Muscle layer of colon (tissue), 2 donors: ENCODE measurements at regions not wholly inside any gene's neighbourhood (a gene's known extent, or its start where the extent isn't known, plus 50 kb on each side); places are given as distances from the start of the nearest gene placed in this dataset.

Experiments
- H3K27ac ChIP-seq: one replicate; pipeline ENCODE4 v1.7.0; 2013; ENCODE audit warnings: low read depth, mild to moderate bottlenecking, low read length, moderate library complexity
- H3K27me3 ChIP-seq, 2 donors: one replicate each; pipeline ENCODE4 v1.7.0; 2013; ENCODE audit warnings: low read length in 2 of 2, mild to moderate bottlenecking in 2 of 2; ENCODE audit not compliant: insufficient read depth in 2 of 2, control insufficient read depth in 1 of 2
- H3K36me3 ChIP-seq: one replicate; pipeline ENCODE4 v1.7.0; 2013; ENCODE audit warnings: mild to moderate bottlenecking, low read length; ENCODE audit not compliant: insufficient read depth
- H3K4me1 ChIP-seq: one replicate; pipeline ENCODE4 v1.7.0; 2013; ENCODE audit warnings: mild to moderate bottlenecking, low read length; ENCODE audit not compliant: insufficient read depth
- H3K4me3 ChIP-seq, 2 donors: one replicate each; pipeline ENCODE4 v1.7.0; 2013; ENCODE audit warnings: low read length in 2 of 2, low read depth in 1 of 2, mild to moderate bottlenecking in 1 of 2, moderate library complexity in 1 of 2
- H3K9ac ChIP-seq: one replicate; pipeline ENCODE4 v1.7.0; 2013; ENCODE audit warnings: low read length
- H3K9me3 ChIP-seq: one replicate; pipeline ENCODE4 v1.7.0; 2013; ENCODE audit warnings: mild to moderate bottlenecking, low read length
- donor health status: abdominal sarcoma.
- donor health status: Adenocarcinoma of cecum.

DNA sequence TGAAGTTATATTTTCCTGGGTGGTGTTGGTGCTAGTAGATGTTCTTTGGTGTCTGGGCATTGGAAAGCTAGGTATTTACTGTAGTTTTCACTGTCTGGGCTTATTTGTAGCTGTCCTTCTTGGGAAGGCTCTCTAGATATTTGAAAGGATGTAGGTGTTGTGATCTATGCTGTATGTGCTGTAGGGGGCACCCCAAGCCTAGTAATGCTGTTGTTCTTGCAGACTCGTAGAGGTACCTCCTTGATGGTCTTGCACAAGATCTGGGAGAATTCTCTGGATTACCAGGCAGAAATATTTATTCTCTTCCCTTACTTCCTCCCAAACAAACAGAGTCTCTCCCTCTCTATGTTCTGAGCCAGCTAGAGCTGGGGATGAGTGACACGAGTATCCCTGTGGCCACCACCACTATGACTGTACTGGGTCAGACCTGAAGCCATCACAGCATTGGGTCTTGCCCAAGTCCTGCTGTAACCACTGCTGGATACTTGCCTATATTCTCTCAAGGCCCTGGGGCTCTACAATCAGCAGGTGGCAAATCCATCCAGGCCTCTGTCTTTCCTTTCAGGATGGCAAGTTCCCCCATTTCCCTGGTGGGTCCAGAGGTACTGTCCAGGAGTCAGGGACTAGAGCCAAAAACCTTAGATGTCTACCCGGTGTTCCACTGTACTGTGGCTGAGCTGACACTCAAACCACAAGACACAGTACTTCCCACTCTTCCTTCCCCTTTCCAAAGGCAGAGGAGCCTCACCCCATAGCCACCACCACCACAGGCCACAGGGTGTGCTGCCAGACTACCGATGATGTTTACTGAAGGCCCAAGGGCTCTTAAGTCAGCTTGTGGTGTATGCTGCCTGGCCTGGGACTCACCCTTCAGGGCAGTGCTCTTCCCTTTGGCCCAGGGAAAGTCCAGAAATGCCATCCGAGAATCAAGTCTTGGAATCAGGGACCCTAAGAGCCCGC lies 195.2 kb upstream of the DPPA4 start:
- no peak overlapping the region for H3K27ac ChIP-seq
- H3K4me1 ChIP-seq, result no peaks in the 10 kb centered on the region
- no peaks in the 10 kb centered on the region for H3K27me3 ChIP-seq
- no peaks in the 10 kb centered on the region for H3K36me3 ChIP-seq
- no peak overlapping the region for H3K4me3 ChIP-seq
- H3K9me3 ChIP-seq, result no peaks in the 10 kb centered on the region
- H3K9ac ChIP-seq, result no peak overlapping the region

DNA sequence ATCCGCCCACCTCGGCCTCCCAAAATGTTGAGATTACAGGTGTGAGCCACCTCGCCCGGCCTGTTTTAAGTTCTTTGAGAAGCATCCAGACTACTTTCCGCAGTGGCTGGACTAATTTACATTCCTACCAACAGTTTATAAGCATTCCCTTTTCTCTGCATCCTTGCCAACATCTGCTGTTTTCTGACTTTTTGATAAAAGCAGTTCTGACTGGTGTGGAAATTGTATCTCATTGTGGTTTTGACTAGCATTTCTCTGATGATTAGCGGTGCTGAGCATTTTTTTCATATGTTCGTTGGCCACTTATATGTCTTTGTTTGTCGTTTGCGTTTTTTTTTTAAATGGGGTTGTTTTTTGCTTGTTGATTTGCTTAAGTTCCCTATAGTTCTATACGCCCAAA lies 208.4 kb upstream of the DPPA4 start:
- H3K9me3 ChIP-seq, result no peaks in the 10 kb centered on the region
- no peaks in the 10 kb centered on the region for H3K4me1 ChIP-seq
- no peak overlapping the region for H3K4me3 ChIP-seq
- H3K36me3 ChIP-seq, result no peaks in the 10 kb centered on the region
- no peak overlapping the region for H3K27ac ChIP-seq
- no peaks in the 10 kb centered on the region for H3K27me3 ChIP-seq
- no peak overlapping the region for H3K9ac ChIP-seq

DNA sequence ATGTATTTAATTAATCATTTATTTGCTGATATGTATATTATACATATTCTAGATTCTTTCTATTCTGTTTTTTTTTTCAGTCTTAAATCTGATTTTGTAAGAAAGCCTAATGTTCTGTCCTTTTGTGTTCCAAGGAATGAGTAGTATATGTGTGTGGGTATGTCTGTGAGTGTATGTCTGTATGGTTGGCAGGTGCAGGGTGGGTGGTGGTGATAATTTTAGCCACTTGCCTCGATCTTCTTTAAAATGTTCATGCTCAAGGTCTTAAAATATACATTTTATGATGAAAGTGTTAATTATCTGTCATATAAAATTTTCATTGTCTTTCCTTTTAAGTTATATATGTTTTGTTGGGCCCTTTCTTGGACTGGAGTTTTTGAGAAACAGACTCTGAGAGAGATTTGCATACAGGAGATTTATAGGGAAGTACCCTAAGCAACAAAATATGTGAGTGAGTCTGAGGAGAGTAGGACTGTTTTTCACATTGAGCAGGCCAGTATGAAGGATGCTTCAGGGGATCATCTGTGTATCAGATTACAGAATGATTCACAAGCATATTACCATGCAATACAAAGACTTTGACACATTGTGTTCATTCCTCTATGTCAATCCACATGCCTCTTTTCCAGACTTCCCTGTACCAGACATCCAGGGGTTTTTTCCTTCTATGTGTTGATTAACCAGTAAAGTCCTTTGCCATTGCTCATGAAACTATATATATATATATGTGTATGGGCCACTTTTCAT lies 211.0 kb upstream of the DPPA4 start:
- H3K27ac ChIP-seq, result no peak overlapping the region
- H3K27me3 ChIP-seq, result no peaks in the 10 kb centered on the region
- H3K4me3 ChIP-seq, result no peak overlapping the region
- no peak overlapping the region for H3K9ac ChIP-seq
- H3K9me3 ChIP-seq, result no peaks in the 10 kb centered on the region
- H3K36me3 ChIP-seq, result no peaks in the 10 kb centered on the region
- H3K4me1 ChIP-seq, result no peaks in the 10 kb centered on the region

DNA sequence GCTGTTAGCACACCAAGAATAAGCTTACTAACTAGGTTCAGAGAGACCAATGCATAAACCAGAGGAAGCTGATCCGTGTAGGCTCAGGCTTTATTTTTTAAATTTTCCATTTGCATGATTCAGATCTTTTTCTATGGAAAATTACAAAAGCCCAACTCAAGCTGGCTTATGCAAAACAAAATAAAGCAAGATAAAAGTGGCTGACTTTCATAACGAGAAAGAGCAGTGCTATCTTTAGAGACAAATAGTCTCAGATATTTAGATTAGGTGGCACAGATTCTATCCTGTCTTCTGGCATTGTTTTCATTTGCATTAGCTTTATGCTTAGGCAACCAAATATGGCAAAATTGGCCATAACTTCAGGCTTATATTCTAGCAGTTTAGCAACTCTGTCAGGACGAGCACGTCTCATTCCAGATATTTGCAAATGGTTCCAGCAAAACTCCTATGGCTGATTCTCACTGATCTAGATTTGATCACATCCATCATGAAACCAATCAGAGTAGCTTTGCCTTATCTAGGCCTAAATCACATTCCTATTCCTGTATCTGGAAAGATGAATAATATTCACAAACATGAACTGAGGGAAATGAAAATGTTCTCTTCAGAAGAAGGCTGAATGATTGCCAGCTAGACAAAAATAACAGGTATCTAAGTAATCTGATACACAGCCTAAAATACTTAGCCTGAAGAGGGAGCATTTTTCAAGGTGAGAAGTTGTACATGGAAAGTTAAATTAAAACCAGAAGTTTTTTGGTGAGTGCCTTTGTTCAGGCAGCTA lies 216.4 kb upstream of the DPPA4 start:
- no peaks in the 10 kb centered on the region for H3K9me3 ChIP-seq
- no peaks in the 10 kb centered on the region for H3K36me3 ChIP-seq
- H3K27me3 ChIP-seq, result no peaks in the 10 kb centered on the region
- no peak overlapping the region for H3K27ac ChIP-seq
- no peak overlapping the region for H3K4me3 ChIP-seq
- H3K4me1 ChIP-seq, result no peaks in the 10 kb centered on the region
- no peak overlapping the region for H3K9ac ChIP-seq

DNA sequence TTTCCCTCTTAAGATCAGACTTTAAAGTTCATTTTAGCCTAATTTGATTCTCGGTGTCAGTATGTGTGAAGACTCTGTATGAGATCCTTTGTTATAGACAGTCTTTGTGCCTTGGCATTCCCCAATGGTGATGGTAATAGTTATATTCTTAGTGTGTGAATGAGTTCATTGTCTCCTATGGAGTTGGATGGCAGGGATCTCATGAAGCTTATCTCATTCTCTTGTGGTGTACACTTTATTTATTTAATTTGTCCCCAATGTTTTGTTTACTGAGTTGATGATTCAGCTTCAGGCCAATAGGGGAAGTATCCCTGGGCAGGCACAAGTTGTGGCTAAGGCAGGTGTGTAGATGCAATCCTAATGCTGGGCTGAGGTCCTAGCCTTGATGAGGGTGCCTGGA lies 222.0 kb upstream of the DPPA4 start:
- Histone ChIP-seq H3K9me3 (no peaks in the 10 kb centered on the region), H3K27ac (no peak overlapping the region), H3K27me3 (no peaks in the 10 kb centered on the region), H3K4me1 (no peaks in the 10 kb centered on the region), H3K9ac (no peak overlapping the region), H3K36me3 (no peaks in the 10 kb centered on the region), H3K4me3 (no peak overlapping the region)

DNA sequence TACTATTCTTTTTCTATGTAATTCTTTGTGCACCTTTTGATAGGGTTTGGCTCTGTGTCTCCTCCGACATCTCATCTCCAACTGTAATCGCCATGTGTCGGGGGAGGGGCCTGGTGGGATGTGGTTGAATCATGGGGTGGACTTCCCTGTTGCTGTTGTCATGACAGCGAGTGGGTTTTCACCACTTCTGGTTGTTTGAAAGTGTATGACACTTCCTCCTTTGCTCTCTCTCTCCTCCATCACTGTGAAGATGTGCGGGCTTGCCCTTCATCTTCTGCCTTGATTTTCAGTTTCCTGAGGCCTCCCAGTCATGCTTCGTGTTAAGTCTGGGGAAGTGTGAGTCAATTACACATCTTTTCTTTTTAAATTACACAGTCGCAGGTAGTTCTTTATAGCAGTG lies 225.8 kb upstream of the DPPA4 start:
- H3K4me1 ChIP-seq, result no peaks in the 10 kb centered on the region
- no peaks in the 10 kb centered on the region for H3K9me3 ChIP-seq
- H3K36me3 ChIP-seq, result no peaks in the 10 kb centered on the region
- H3K4me3 ChIP-seq, result no peak overlapping the region
- no peak overlapping the region for H3K27ac ChIP-seq
- no peaks in the 10 kb centered on the region for H3K27me3 ChIP-seq
- H3K9ac ChIP-seq, result no peak overlapping the region

DNA sequence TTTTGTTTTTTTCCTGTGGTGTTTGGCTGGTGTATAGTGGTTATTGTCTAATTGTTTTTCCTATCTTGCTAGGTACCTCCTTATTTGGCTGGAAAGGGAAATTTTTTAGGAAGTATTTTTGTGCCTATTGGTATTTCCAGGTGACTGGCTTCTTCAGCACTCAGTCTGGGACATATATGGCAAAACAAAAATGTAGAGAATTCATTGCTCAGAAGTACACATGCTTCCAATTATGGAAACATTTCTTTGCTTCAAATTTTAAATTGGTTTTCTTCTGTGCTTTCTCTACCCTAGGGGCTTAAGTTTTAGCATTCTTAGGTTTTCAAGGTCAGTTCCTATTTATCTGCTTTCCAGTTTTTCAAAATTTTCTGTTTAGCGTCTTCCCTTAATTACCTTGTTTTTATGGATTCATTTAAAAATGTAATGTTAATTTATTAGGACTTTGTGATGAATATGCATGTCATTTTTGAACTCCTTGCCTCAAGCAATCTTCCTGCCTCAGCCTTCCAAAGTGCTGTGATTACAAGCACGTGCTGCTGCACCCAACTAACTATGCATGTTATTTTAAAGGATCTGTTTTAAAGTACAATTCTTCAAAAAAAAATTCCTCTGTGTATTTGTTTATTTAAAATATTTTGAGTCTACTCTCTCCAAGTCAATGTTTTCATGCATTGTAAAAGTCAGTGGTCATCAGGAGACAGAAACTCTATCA lies 231.9 kb upstream of the DPPA4 start:
- no peaks in the 10 kb centered on the region for H3K9me3 ChIP-seq
- H3K36me3 ChIP-seq, result no peaks in the 10 kb centered on the region
- H3K27me3 ChIP-seq, result no peaks in the 10 kb centered on the region
- no peak overlapping the region for H3K27ac ChIP-seq
- H3K4me1 ChIP-seq, result no peaks in the 10 kb centered on the region
- H3K4me3 ChIP-seq, result no peak overlapping the region
- H3K9ac ChIP-seq, result no peak overlapping the region

DNA sequence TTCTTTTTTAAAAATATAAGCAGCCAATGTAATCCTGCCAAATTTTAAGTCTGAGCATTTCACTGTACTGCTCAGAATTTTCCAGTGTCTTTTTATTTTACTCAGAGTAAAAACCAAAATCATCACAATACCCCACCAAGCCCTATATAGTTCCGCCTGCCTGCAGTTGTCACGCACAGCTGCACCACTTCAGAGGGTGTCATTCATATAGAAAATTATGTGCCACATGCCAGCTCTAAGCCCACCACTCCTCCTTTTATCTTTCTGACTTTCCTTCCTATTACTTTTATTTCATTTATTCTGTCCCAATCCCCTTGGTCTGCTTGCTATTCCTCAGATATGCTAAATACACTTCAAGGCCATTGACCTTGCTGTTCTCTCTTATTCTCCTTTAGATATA lies 233.1 kb upstream of the DPPA4 start:
- Histone ChIP-seq H3K27ac (no peak overlapping the region), H3K4me3 (no peak overlapping the region)

DNA sequence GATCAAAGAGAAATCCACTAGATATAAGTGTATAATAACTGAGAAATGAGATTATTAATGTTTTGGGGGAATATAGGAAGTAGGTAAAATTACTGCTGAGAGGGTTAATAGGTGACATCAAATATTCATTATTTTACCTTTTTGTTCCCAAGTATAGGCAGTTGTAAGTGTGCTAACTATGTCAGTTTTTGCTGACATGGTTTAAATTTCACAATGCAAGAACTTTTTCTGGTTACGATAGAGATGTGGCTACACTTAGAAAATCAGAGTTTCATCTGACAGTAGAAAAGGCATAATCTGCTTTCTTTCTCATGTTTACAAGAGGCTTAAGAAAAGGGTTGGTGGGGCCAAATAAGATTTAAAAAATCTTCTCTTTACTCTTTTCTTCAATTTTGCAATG lies 235.0 kb upstream of the DPPA4 start:
- Histone ChIP-seq H3K9ac (no peak overlapping the region), H3K9me3 (no peaks in the 10 kb centered on the region), H3K27ac (no peak overlapping the region), H3K27me3 (no peaks in the 10 kb centered on the region), H3K4me3 (no peak overlapping the region), H3K36me3 (no peaks in the 10 kb centered on the region), H3K4me1 (no peaks in the 10 kb centered on the region)

More for the DNA sequence above, 233.1 kb upstream of the DPPA4 start:
- Histone ChIP-seq H3K4me1 (no peaks in the 10 kb centered on the region), H3K9me3 (no peaks in the 10 kb centered on the region), H3K27me3 (no peaks in the 10 kb centered on the region), H3K9ac (no peak overlapping the region), H3K36me3 (no peaks in the 10 kb centered on the region)

DNA sequence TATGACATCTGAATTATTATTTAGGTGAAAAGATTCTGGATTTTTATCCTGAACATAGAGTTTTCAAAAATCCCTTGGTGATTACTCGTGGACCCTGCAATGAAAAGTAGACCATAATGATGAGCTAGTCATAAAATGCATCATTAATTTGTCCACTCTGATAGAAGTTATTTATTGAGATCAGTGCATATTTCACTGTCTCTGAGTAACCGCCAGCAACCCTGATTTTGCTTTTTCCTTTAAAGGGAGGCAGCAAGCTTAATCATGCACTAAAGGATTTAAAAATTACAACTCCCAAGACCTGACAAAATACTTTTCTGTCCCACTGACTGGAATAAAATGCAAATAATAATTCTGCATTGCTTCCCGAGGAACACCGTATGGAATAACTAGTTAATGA lies 259.6 kb upstream of the DPPA4 start:
- H3K36me3 ChIP-seq, result no peaks in the 10 kb centered on the region
- H3K27ac ChIP-seq, result no peak overlapping the region
- peaks cover 5% of the 10 kb centered on the region for H3K9me3 ChIP-seq
- H3K4me3 ChIP-seq, result no peak overlapping the region
- no peaks in the 10 kb centered on the region for H3K4me1 ChIP-seq
- H3K27me3 ChIP-seq, result no peaks in the 10 kb centered on the region
- H3K9ac ChIP-seq, result no peak overlapping the region

DNA sequence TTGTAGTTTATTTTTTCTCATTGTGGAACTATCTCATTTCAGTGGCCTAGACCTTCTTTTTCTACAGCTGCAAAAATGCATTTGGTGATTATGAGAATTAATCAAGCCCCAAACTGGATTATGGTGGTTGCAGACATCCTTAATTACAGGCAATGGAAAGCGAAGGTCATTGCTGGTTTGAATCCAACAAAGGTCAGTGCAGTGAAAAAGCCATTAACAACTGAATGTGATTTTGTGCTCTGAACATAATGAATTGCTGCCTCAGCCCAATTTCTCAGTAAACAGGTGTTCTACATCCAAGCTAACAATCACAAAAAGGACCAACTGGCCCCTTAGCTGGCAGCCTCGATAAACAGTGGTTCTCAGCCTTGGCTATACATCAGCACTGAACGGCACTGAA lies 260.1 kb upstream of the DPPA4 start:
- H3K9me3 ChIP-seq, result peaks cover 5% of the 10 kb centered on the region
- no peaks in the 10 kb centered on the region for H3K36me3 ChIP-seq
- no peaks in the 10 kb centered on the region for H3K27me3 ChIP-seq
- no peak overlapping the region for H3K27ac ChIP-seq
- no peak overlapping the region for H3K9ac ChIP-seq
- no peak overlapping the region for H3K4me3 ChIP-seq
- no peaks in the 10 kb centered on the region for H3K4me1 ChIP-seq
